Endodermal cell (in vitro differentiated cells): ENCODE measurements at regions not wholly inside any gene's neighbourhood (a gene's known extent, or its start where the extent isn't known, plus 50 kb on each side); places are given as distances from the start of the nearest gene placed in this dataset.

Experiments
- DNase-seq: peaks from one replicate; pipeline ENCODE4 v3.0.0-alpha.2; 2017
- H3K27ac ChIP-seq: 2 replicates; pipeline ENCODE4 v1.5.1; 2013; ENCODE audit warnings: mild to moderate bottlenecking, low read depth, low read length, moderate library complexity
- H3K27me3 ChIP-seq: 2 replicates; pipeline ENCODE4 v1.6.1; 2013; ENCODE audit warnings: mild to moderate bottlenecking, low read length, moderate library complexity; ENCODE audit not compliant: insufficient read depth, control insufficient read depth, poor library complexity, severe bottlenecking
- H3K36me3 ChIP-seq: 2 replicates; pipeline ENCODE4 v1.7.0; 2013; ENCODE audit warnings: mild to moderate bottlenecking, low read length, moderate library complexity; ENCODE audit not compliant: control insufficient read depth, insufficient read depth
- H3K4me1 ChIP-seq: one replicate; pipeline ENCODE4 v1.7.0; 2013; ENCODE audit warnings: low read length; ENCODE audit not compliant: control insufficient read depth, insufficient read depth
- H3K4me3 ChIP-seq: 2 replicates; pipeline ENCODE4 v1.5.1; 2013; ENCODE audit warnings: mild to moderate bottlenecking, low read length, moderate library complexity
- H3K9ac ChIP-seq: 2 replicates; pipeline ENCODE4 v1.6.1; 2013; ENCODE audit warnings: mild to moderate bottlenecking, low read length, moderate library complexity; ENCODE audit not compliant: poor library complexity, severe bottlenecking; ENCODE audit errors: extremely low read depth
- H3K9me3 ChIP-seq: 2 replicates; pipeline ENCODE4 v1.6.1; 2013; ENCODE audit warnings: mild to moderate bottlenecking, low read length, moderate library complexity; ENCODE audit not compliant: control insufficient read depth
- H3K27ac Mint-ChIP-seq: 2 replicates; pipeline ENCODE4 v1.8.0; 2020; ENCODE audit warnings: mixed read lengths
- H3K27me3 Mint-ChIP-seq: 2 replicates; pipeline ENCODE4 v1.8.0; 2021; ENCODE audit warnings: mild to moderate bottlenecking, mixed read lengths; ENCODE audit not compliant: insufficient read depth
- H3K36me3 Mint-ChIP-seq: 2 replicates; pipeline ENCODE4 v1.8.0; 2020; ENCODE audit warnings: low read depth, mixed read lengths
- H3K4me1 Mint-ChIP-seq: 2 replicates; pipeline ENCODE4 v1.8.0; 2020; ENCODE audit warnings: mixed read lengths
- H3K4me3 Mint-ChIP-seq: 2 replicates; pipeline ENCODE4 v1.8.0; 2020; ENCODE audit warnings: mild to moderate bottlenecking, moderate library complexity, mixed read lengths
- H3K9me3 Mint-ChIP-seq: 2 replicates; pipeline ENCODE4 v1.8.0; 2020; ENCODE audit warnings: mild to moderate bottlenecking, mixed read lengths
- CTCF ChIP-seq: fragments of 200-600 bp; sonication (generic); conservative IDR thresholded peaks from 2 replicates; pipeline ENCODE4 v1.5.0; 2021; ENCODE audit warnings: antibody characterized with exemption, mild to moderate bottlenecking
- WGBS, 2 experiments: methylation state at CpG; one replicate each; pipeline versions ENCODE4 v1.1.5 to v1.1.7; 2013; ENCODE audit warnings: missing lambda C conversion rate in 2 of 2, mixed read lengths in 1 of 2; ENCODE audit not compliant: insufficient coverage in 1 of 2, insufficient read length in 1 of 2; 5-methylcytosine and 5-hydroxymethylcytosine counted together

DNA sequence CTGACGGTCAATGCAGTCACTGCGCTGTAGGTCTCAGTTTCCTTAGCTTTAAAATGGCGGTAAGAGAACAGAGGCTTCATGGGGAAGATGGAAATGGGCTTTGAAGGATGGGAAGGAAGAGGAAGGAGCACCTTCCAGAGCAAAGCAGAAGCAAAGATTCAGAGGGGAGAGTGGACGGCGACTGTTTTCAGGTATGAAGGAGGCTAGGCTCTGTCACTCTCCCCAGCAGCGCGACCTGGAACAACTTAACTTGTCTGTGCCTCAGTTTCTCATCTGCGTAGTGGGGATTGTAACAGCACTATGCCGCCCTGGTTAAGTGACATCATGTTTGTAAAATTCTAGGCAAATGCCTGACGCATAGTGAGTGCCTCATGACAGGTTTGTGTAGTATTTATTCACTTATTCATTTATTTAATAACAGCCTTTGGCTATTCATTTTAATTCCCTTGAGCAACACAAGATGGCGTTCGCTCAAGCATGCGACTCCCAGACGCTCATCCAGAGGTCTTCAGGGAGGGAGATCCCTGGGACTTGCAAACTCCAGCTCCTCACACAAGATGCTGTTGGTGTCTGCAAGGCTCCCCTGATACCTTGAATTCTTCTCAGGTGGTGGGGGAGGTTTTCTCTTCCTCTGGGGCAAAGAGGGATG lies 336.3 kb downstream of the DYSF start:
- Mint-ChIP-seq H3K36me3 (no peaks in the 10 kb centered on the region), H3K4me3 (no peak overlapping the region), H3K4me1 (peaks cover 9% of the 10 kb centered on the region), H3K27ac (no peak overlapping the region), H3K9me3 (no peaks in the 10 kb centered on the region), H3K27me3 (no peaks in the 10 kb centered on the region)
- H3K9ac ChIP-seq: no peak overlapping the region
- H3K36me3 ChIP-seq: no peaks in the 10 kb centered on the region
- H3K4me1 ChIP-seq: no peaks in the 10 kb centered on the region
- no peak overlapping the region for H3K4me3 ChIP-seq
- no peaks in the 10 kb centered on the region for H3K9me3 ChIP-seq
- H3K27me3 ChIP-seq: no peaks in the 10 kb centered on the region
- WGBS, 2 experiments: 90 to 94% methylated on average over 11 to 14 of the region's 14 CpGs
- DNase-seq: peak; percentile 42
- peak; percentile 37 for TF ChIP-seq CTCF
- no peak overlapping the region for H3K27ac ChIP-seq

DNA sequence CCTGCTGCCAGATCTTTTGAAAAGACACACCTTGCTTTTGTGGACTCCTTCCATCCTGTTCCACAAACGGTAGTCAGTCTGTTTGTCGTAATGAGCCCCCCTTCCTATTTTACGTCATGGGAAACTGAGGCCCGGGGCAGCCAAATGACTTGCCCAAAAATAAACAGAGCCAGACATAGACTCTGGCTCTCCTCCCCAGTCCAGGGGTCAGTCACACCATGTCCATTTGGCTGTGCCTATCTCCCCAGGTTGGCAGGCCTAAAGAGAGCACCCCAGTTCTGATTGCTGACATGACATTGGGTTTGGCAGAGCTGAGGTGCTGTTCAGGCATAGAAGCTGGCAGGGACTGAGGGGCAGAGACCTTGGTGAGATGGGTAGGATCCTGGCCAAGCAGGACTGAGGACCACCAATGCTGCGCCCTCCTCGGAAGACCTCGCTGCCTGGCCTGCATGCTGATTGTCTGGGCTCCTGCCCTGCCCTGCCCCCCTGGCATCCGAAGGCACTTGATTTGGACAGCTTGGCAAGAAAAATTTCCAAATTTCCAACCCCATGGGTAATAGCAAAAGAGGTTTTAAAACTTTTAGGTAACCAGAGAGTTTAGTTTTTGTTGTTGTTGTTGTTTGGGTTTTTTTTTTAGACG lies 335.4 kb downstream of the DYSF start:
- no peaks in the 10 kb centered on the region for H3K36me3 Mint-ChIP-seq
- Histone ChIP-seq H3K27ac (no peak overlapping the region), H3K36me3 (no peaks in the 10 kb centered on the region), H3K9ac (no peak overlapping the region), H3K4me3 (no peak overlapping the region), H3K27me3 (no peaks in the 10 kb centered on the region), H3K9me3 (no peaks in the 10 kb centered on the region), H3K4me1 (no peaks in the 10 kb centered on the region)
- H3K4me1 Mint-ChIP-seq: peaks cover 3% of the 10 kb centered on the region
- peak; percentile 26 for DNase-seq
- 92 to 94% methylated on average over 7 to 9 of the region's 9 CpGs for WGBS, 2 experiments
- no peak for TF ChIP-seq CTCF
- H3K27me3 Mint-ChIP-seq: no peaks in the 10 kb centered on the region
- no peak overlapping the region for H3K4me3 Mint-ChIP-seq
- H3K9me3 Mint-ChIP-seq: no peaks in the 10 kb centered on the region
- no peak overlapping the region for H3K27ac Mint-ChIP-seq

- H3K36me3 Mint-ChIP-seq: no peaks in the 10 kb centered on the region
- H3K9ac ChIP-seq: no peak overlapping the region
- TF ChIP-seq CTCF: no peak
- H3K4me1 Mint-ChIP-seq: no peaks in the 10 kb centered on the region
- no peaks in the 10 kb centered on the region for H3K9me3 ChIP-seq
- 84 to 95% methylated on average over 4 to 7 of the region's 7 CpGs for whole genome bisulfite sequencing, 2 experiments
- H3K9me3 Mint-ChIP-seq: no peaks in the 10 kb centered on the region
- H3K27me3 Mint-ChIP-seq: no peaks in the 10 kb centered on the region
- H3K36me3 ChIP-seq: no peaks in the 10 kb centered on the region
- DNase-seq: peak; percentile 27
- H3K4me3 ChIP-seq: no peak overlapping the region
- H3K27ac Mint-ChIP-seq: no peak overlapping the region
- no peak overlapping the region for H3K4me3 Mint-ChIP-seq
- no peak overlapping the region for H3K27ac ChIP-seq
- no peaks in the 10 kb centered on the region for H3K4me1 ChIP-seq
- no peaks in the 10 kb centered on the region for H3K27me3 ChIP-seq
These were observed 334.8 kb downstream of the DYSF start for GRCh38 chr2:71788186-71788525.
